GM12878 (cell line): ENCODE measurements at regions not wholly inside any gene's neighbourhood (a gene's known extent, or its start where the extent isn't known, plus 50 kb on each side); places are given as distances from the start of the nearest gene placed in this dataset.

Experiments
- ATAC-seq: fragments of 200-7000 bp; cut with Tn5 transposase; 3 replicates; pipeline ENCODE4 v1.9.1; 2020; ENCODE audit warnings: mild to moderate bottlenecking, moderate library complexity
- BruUV-seq: library from RNA; stranded (reverse); fragments of 400-500 nt; replicated peaks from 2 replicates; lab custom pipeline; 2021; lab: Mats Ljungman, UMichigan
- CTCF ChIA-PET: fragments of 300-600 bp; sonication (Branson Sonifier 250); formaldehyde crosslinking; extraction: SDS; loops from one replicate; lab custom pipeline; 2021; ENCODE audit warnings: inconsistent platforms; lab: Yijun Ruan, JAX
- POLR2A ChIA-PET: fragments of 350-600 bp; formaldehyde crosslinking; extraction: SDS; loops from one replicate; lab custom pipeline; 2021; ENCODE audit warnings: inconsistent platforms; lab: Charles Lee
- RAD21 ChIA-PET: fragments of 300-600 bp; sonication (Branson Sonifier 250); formaldehyde crosslinking; loops from one replicate; lab custom pipeline; 2023; ENCODE audit warnings: antibody characterized with exemption; ENCODE audit not compliant: unreplicated experiment; lab: Charles Lee
- SMC1A ChIA-PET: fragments of 300-600 bp; sonication (Branson Sonifier 250); formaldehyde crosslinking; loops from one replicate; lab custom pipeline; 2023; ENCODE audit not compliant: unreplicated experiment, uncharacterized antibody; lab: Charles Lee
- DNase-seq: peaks from one replicate; pipeline ENCODE4 v3.0.0-alpha.2; 2011; ENCODE audit warnings: low read depth, low spot score
- FAIRE-seq: peaks from 3 replicates; lab custom pipeline; 2011; peaks lifted over from hg19 to GRCh38; lab: Jason Lieb, UNC
- H2AFZ ChIP-seq: 2 replicates; pipeline ENCODE4 v1.6.0; 2011; ENCODE audit warnings: low read depth, low read length, control low read depth; ENCODE audit not compliant: control insufficient read depth
- H3K27ac ChIP-seq: 2 replicates; pipeline ENCODE4 v1.5.1; 2011; ENCODE audit warnings: control low read depth; ENCODE audit not compliant: control insufficient read depth, insufficient read depth
- H3K27me3 ChIP-seq, 2 experiments: replicated peaks in 1 of 2; 2 replicates each; pipeline versions ENCODE4 v1.6.0 to v1.6.1; 2011; ENCODE audit warnings: low read length in 1 of 2; ENCODE audit not compliant: control insufficient read depth in 2 of 2, insufficient read depth in 2 of 2
- H3K36me3 ChIP-seq, 2 experiments: 2 replicates each; pipeline ENCODE4 v1.5.1; 2011; ENCODE audit warnings: low read length in 1 of 2; ENCODE audit not compliant: control insufficient read depth in 2 of 2, insufficient read depth in 2 of 2
- H3K4me1 ChIP-seq: 2 replicates; pipeline ENCODE4 v1.6.1; 2011; ENCODE audit warnings: mild to moderate bottlenecking, low read length, moderate library complexity, mixed read lengths; ENCODE audit not compliant: control insufficient read depth, insufficient read depth
- H3K4me2 ChIP-seq: 2 replicates; pipeline ENCODE4 v1.6.0; 2011; ENCODE audit warnings: control low read depth; ENCODE audit not compliant: control insufficient read depth, insufficient read depth
- H3K4me3 ChIP-seq: fragments of 200-600 bp; sonication (generic); 2 replicates; pipeline ENCODE4 v1.5.1; 2016
- H3K79me2 ChIP-seq: 2 replicates; pipeline ENCODE4 v1.6.0; 2011; ENCODE audit warnings: low read length; ENCODE audit not compliant: control insufficient read depth, insufficient read depth
- H3K9ac ChIP-seq: 2 replicates; pipeline ENCODE4 v1.8.0; 2011; ENCODE audit warnings: low read length, control low read depth, mixed read lengths; ENCODE audit not compliant: control insufficient read depth, insufficient read depth
- H3K9me3 ChIP-seq: replicated peaks from 3 replicates; pipeline ENCODE4 v1.5.1; 2011; ENCODE audit warnings: mild to moderate bottlenecking, low read length; ENCODE audit not compliant: control insufficient read depth, insufficient read depth
- H4K20me1 ChIP-seq: 2 replicates; pipeline ENCODE4 v1.6.0; 2011; ENCODE audit not compliant: control insufficient read depth, insufficient read depth
- ASH2L ChIP-seq: fragments of 300-600, 200-600 bp; sonication (generic); IDR thresholded peaks from 2 replicates; pipeline ENCODE4 v1.6.1; 2017; ENCODE audit warnings: low read depth, mild to moderate bottlenecking, borderline replicate concordance
- CHD2 ChIP-seq: IDR thresholded peaks from 2 replicates; pipeline ENCODE4 v1.6.1; 2011; ENCODE audit warnings: low read depth, low read length, improper control_type of control experiment, borderline replicate concordance
- ESRRA ChIP-seq: IDR thresholded peaks from 2 replicates; pipeline ENCODE4 v1.6.1; 2012; ENCODE audit warnings: mild to moderate bottlenecking, low read length, improper control_type of control experiment
- ETV6 ChIP-seq, 2 experiments: fragments of 450-650 bp in 1 of 2; IDR thresholded peaks in 1 of 2; conservative IDR thresholded peaks in 1 of 2; 2 replicates each; pipeline ENCODE4 v1.6.1; 2014; ENCODE audit warnings: antibody characterized with exemption in 1 of 2, borderline replicate concordance in 1 of 2, low read depth in 1 of 2, mild to moderate bottlenecking in 1 of 2, moderate library complexity in 1 of 2
- IKZF1 ChIP-seq: fragments of 450-650 bp; conservative IDR thresholded peaks from 2 replicates; pipeline ENCODE4 v1.6.1; 2017; ENCODE audit warnings: antibody characterized with exemption, mild to moderate bottlenecking
- IRF3 ChIP-seq: fragments of 450-650 bp; IDR thresholded peaks from 2 replicates; pipeline ENCODE4 v1.6.1; 2014; ENCODE audit warnings: mild to moderate bottlenecking
- LARP7 ChIP-seq: fragments of 450-650 bp; IDR thresholded peaks from 2 replicates; pipeline ENCODE4 v1.6.1; 2017; ENCODE audit warnings: mild to moderate bottlenecking
- MLLT1 ChIP-seq: fragments of 450-650 bp; IDR thresholded peaks from 2 replicates; pipeline ENCODE4 v1.6.1; 2016; ENCODE audit warnings: mild to moderate bottlenecking
- NFIC ChIP-seq: IDR thresholded peaks from 2 replicates; pipeline ENCODE4 v1.6.1; 2012; ENCODE audit warnings: low read depth, mild to moderate bottlenecking, inconsistent platforms, low read length, moderate library complexity
- PBX3 ChIP-seq: IDR thresholded peaks from 2 replicates; pipeline ENCODE4 v1.6.1; 2011; ENCODE audit warnings: mild to moderate bottlenecking, low read depth, low read length, moderate library complexity; ENCODE audit not compliant: insufficient replicate concordance
- POU2F2 ChIP-seq: IDR thresholded peaks from 3 replicates; pipeline ENCODE4 v1.6.1; 2011; ENCODE audit warnings: low read depth, mild to moderate bottlenecking, low read length, borderline replicate concordance
- RAD21 ChIP-seq: IDR thresholded peaks from 2 replicates; pipeline ENCODE4 v1.6.1; 2011; ENCODE audit warnings: mild to moderate bottlenecking, low read depth, low read length, moderate library complexity; ENCODE audit not compliant: insufficient read depth
- SKIL ChIP-seq: fragments of 450-650 bp; IDR thresholded peaks from 2 replicates; pipeline ENCODE4 v1.6.1; 2017; ENCODE audit warnings: mild to moderate bottlenecking, low read depth, inconsistent platforms; ENCODE audit not compliant: poor library complexity, severe bottlenecking
- SP1 ChIP-seq: IDR thresholded peaks from one replicate; pipeline ENCODE4 v1.6.1; 2011; ENCODE audit warnings: low read depth, low read length
- SREBF1 ChIP-seq: IDR thresholded peaks from 2 replicates; pipeline ENCODE4 v1.6.1; 2012; ENCODE audit warnings: mild to moderate bottlenecking, low read length
- SRF ChIP-seq, 2 experiments: IDR thresholded peaks; 2 replicates each; pipeline ENCODE4 v1.6.1; 2011; ENCODE audit warnings: low read depth in 2 of 2, low read length in 2 of 2, mild to moderate bottlenecking in 1 of 2, moderate library complexity in 1 of 2
- STAT1 ChIP-seq: fragments of 450-650 bp; conservative IDR thresholded peaks from 2 replicates; pipeline ENCODE4 v1.6.1; 2014; ENCODE audit warnings: antibody characterized with exemption, mild to moderate bottlenecking
- STAT3 ChIP-seq: IDR thresholded peaks from 2 replicates; pipeline ENCODE4 v1.6.1; 2011; ENCODE audit warnings: low read depth, low read length, improper control_type of control experiment
- TCF7 ChIP-seq: IDR thresholded peaks from 2 replicates; pipeline ENCODE4 v1.6.1; 2014; ENCODE audit warnings: antibody characterized with exemption, borderline replicate concordance
- ZNF384 ChIP-seq: IDR thresholded peaks from 2 replicates; pipeline ENCODE4 v1.6.1; 2012; ENCODE audit warnings: low read depth, mild to moderate bottlenecking, low read length, improper control_type of control experiment, borderline replicate concordance
- WGBS: methylation state at CpG from one replicate; pipeline ENCODE4 v1.1.6; 2016; ENCODE audit warnings: low lambda C conversion rate; ENCODE audit not compliant: insufficient replicate concordance, insufficient coverage; ENCODE audit errors: missing lambda C conversion rate; 5-methylcytosine and 5-hydroxymethylcytosine counted together
- in situ Hi-C: fragments of 300-500 bp; cut with MboI; formaldehyde crosslinking; loops from 9 replicates; pipeline ENCODE4 v1.14.3; 2018; ENCODE audit warnings: mixed read lengths
- intact Hi-C: fragments of 100-400 bp; cut with micrococcal nuclease; formaldehyde crosslinking; loops from one replicate; pipeline ENCODE4 v1.14.2; 2022; ENCODE audit not compliant: unreplicated experiment

GRCh38 chr7:22900101-22900500 is 77.5 kb upstream of the TOMM7 start:
- TF ChIP-seq TCF7: no peak
- no peak for TF ChIP-seq STAT1
- TF ChIP-seq IKZF1: no peak
- no peak for TF ChIP-seq POU2F2
- TF ChIP-seq SKIL: no peak
- TF ChIP-seq ESRRA: no peak
- TF ChIP-seq PBX3: no peak
- no peak for TF ChIP-seq SRF (IDR thresholded peaks at IDR 0.05; ENCODE audit: low read depth in 2 of 2, low read length in 2 of 2)
- no peak for TF ChIP-seq RAD21
- TF ChIP-seq CHD2: no peak
- no peak for TF ChIP-seq NFIC
- no peak for TF ChIP-seq LARP7
- no peak for TF ChIP-seq MLLT1
- TF ChIP-seq SREBF1: no peak
- no peak for TF ChIP-seq SP1
- TF ChIP-seq ASH2L: no peak
- no peak for TF ChIP-seq ZNF384
- TF ChIP-seq ETV6 (conservative IDR thresholded peaks at IDR 0.05 in 1 of 2, IDR thresholded peaks at IDR 0.05 in 1 of 2; ENCODE audit: borderline replicate concordance in 1 of 2, low read depth in 1 of 2): no peak
- no peak for TF ChIP-seq STAT3
- TF ChIP-seq IRF3: no peak
- Histone ChIP-seq H3K9me3 (no peaks in the 10 kb centered on the region), H3K27ac (no peak overlapping the region), H3K79me2 (no peaks in the 10 kb centered on the region), H3K4me1 (no peaks in the 10 kb centered on the region), H3K4me2 (no peak overlapping the region), H2AFZ (no peak overlapping the region), H3K4me3 (no peak overlapping the region), H3K36me3 (no peaks in the 10 kb centered on the region), H4K20me1 (no peaks in the 10 kb centered on the region), H3K27me3 (no peaks in the 10 kb centered on the region), H3K9ac (no peak overlapping the region)
- DNase-seq (no peak), ATAC-seq (no peak), FAIRE-seq (no peak)
- in situ Hi-C loops: no loop called here
- WGBS: 100% methylated on average over 1 of the region's 1 CpG
- ChIA-PET POLR2A (no interaction called here), RAD21 (no interaction called here), CTCF (interaction anchor here (1.3 to 1.4 kb wide), 2 partner anchors 40 to 155 kb away, joined by 5 to 6 read pairs; no protein-coding TSS in a partner anchor), SMC1A (interaction anchor here (0.6 to 1.5 kb wide), 4 partner anchors 12 to 154 kb away, joined by 3 to 6 read pairs (median 4); no protein-coding TSS in a partner anchor)
- intact Hi-C loops: no loop called here
- BruUV-seq: no TSS peak
